ENCODE measurements at regions not wholly inside any gene's neighbourhood (a gene's known extent, or its start where the extent isn't known, plus 50 kb on each side); places are given as distances from the start of the nearest gene placed in this dataset.
"Not testable (repeated sequence)": the region's sequence is repeated elsewhere in the genome, so short reads cannot be mapped to it uniquely, and the experiment has no call there.

DNA sequence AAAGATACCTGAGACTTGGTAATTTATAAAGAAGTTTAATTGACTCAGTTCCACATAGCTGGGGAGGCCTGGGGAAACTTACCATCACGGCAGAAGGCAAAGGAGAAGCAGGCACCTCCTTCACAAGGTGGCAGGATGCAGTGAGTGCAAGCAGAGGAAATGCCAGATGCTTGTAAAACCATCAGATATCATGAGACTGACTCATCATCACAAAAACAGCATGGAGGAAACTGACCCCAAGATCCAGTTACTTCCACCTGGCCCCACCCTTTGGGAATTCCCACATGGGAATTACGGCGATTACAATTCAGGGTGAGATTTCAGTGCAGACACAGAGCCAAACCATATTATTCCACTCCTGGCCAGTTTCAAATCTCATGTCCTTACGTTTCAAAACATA is 514.7 kb upstream of the SPANXN1 start:
- intact Hi-C loops (cut with DNase I), result no loop called here
- Histone ChIP-seq H3K27me3 (ENCODE audit: insufficient read depth in 3 of 3, low read length in 2 of 3) (no peaks in the 10 kb centered on the region), H3K36me3 (ENCODE audit: insufficient read depth in 1 of 2, low read depth in 1 of 2) (no peaks in the 10 kb centered on the region), H3K27ac (no peak overlapping the region), H3K9me3 (no peaks in the 10 kb centered on the region), H3K4me3 (no peak overlapping the region), H3K4me1 (no peaks in the 10 kb centered on the region)
- ATAC-seq (no peak), DNase-seq (no peak)
- TF ChIP-seq, protein P1, sequence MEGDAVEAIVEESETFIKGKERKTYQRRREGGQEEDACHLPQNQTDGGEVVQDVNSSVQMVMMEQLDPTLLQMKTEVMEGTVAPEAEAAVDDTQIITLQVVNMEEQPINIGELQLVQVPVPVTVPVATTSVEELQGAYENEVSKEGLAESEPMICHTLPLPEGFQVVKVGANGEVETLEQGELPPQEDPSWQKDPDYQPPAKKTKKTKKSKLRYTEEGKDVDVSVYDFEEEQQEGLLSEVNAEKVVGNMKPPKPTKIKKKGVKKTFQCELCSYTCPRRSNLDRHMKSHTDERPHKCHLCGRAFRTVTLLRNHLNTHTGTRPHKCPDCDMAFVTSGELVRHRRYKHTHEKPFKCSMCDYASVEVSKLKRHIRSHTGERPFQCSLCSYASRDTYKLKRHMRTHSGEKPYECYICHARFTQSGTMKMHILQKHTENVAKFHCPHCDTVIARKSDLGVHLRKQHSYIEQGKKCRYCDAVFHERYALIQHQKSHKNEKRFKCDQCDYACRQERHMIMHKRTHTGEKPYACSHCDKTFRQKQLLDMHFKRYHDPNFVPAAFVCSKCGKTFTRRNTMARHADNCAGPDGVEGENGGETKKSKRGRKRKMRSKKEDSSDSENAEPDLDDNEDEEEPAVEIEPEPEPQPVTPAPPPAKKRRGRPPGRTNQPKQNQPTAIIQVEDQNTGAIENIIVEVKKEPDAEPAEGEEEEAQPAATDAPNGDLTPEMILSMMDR (IDR thresholded peaks at IDR 0.05), result no peak
- WGBS, 3 donors, result 51 to 65% (median 55%) methylated on average over 4 of the region's 4 CpGs

DNA sequence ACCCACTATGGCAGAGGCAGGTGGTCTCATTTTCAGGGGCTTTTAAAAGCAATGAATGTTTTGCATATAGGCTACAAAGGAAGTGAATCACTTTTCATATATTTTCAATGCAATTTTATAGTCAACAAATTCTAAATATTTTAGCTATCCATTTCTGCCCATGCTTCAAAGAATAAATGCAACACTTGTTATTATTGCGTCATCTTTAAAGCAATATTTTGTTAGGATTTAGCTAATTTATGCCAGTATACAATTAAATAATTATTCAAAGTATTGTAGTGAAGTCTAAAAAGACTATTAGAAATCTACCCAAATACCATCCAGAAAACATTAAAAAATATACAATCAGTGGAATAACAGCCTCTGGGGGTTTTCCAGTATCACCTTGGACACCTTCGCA is 509.1 kb upstream of the SPANXN1 start:
- Histone ChIP-seq H3K36me3 (ENCODE audit: insufficient read depth in 1 of 2, low read depth in 1 of 2) (no peaks in the 10 kb centered on the region), H3K4me1 (no peaks in the 10 kb centered on the region), H3K9me3 (no peaks in the 10 kb centered on the region), H3K27ac (no peak overlapping the region), H3K4me3 (no peak overlapping the region), H3K27me3 (ENCODE audit: insufficient read depth in 3 of 3, low read length in 2 of 3) (no peaks in the 10 kb centered on the region)
- ATAC-seq (no peak), DNase-seq (no peak)
- WGBS, 3 donors, result 86 to 89% (median 87%) methylated on average over 2 of the region's 2 CpGs
- intact Hi-C loops (cut with DNase I), result no loop called here
- TF ChIP-seq, protein P1 (IDR thresholded peaks at IDR 0.05), result no peak

DNA sequence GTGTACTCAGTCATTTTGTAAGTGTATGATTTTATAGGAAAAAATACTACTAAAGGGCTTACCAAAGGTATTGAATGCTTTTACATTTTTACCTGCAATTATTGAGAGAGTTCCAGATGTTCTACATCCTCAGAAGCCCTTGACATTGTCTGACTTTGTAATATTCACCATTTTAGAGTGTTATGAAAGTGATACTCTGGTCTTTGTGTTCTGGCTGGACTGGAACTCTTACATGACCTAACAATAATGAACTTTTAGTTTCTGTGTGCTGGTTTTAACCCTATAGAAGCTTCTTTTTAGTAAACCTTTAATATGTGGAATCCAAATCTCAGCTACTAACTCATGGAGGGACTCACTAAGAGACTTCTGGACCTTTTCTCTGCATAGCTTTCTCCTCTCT is 478.8 kb upstream of the SPANXN1 start:
- Histone ChIP-seq H3K4me3 (no peak overlapping the region), H3K9me3 (no peaks in the 10 kb centered on the region), H3K36me3 (ENCODE audit: insufficient read depth in 1 of 2, low read depth in 1 of 2) (no peaks in the 10 kb centered on the region), H3K4me1 (no peaks in the 10 kb centered on the region), H3K27ac (no peak overlapping the region), H3K27me3 (ENCODE audit: insufficient read depth in 3 of 3, low read length in 2 of 3) (no peaks in the 10 kb centered on the region)
- intact Hi-C loops (cut with DNase I), result no loop called here
- DNase-seq (no peak), ATAC-seq (no peak)
- TF ChIP-seq, protein P1 (IDR thresholded peaks at IDR 0.05), result no peak

DNA sequence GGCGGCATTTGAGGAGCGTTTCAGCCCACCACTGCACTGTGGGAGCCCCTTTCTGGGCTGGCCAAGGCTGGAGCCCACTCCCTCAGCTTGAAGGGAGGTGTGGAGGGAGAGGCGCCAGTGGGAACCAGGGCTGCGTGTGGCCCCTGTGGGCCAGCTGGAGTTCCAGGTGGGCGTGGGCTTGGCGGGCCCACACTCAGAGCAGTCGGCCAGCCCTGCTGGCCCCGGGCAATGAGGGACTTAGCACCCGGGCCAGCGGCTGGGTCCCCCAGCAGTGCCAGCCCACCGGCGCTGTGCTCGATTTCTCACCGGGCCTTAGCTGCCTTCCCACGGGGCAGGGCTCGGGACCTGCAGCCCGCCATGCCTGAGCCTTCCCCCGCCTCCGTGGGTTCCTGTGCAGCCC is 463.8 kb upstream of the SPANXN1 start:
- H3K27ac ChIP-seq; intact Hi-C loops (cut with DNase I); DNase-seq; H3K36me3 ChIP-seq (ENCODE audit: insufficient read depth in 1 of 2, low read depth in 1 of 2); H3K4me1 ChIP-seq; ATAC-seq; H3K9me3 ChIP-seq; H3K27me3 ChIP-seq (ENCODE audit: insufficient read depth in 3 of 3, low read length in 2 of 3); H3K4me3 ChIP-seq: not testable (repeated sequence)
- 87 to 99% (median 93%) methylated on average over 9 to 19 of the region's 19 CpGs for WGBS, 3 donors

DNA sequence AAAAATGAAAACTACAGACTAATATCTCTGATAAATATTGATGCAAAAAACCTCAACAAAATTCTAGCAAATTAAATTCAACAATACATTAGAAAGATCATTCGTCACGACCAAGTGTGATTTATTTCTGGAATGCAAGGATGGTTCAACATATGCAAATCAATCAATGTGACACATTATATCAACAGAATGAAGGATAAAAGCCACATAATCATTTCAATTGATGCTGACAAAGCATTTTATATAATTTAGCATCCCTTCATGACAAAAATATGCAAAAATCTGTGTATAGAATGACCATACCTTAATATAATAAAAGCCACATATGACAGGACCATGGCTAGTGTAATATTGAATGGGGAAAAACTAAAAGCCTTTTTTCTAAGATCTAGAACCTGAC is 457.2 kb upstream of the SPANXN1 start:
- no peaks in the 10 kb centered on the region for H3K27me3 ChIP-seq (ENCODE audit: insufficient read depth in 3 of 3, low read length in 2 of 3)
- intact Hi-C loops (cut with DNase I), result no loop called here
- 85 to 93% (median 86%) methylated on average over 2 of the region's 2 CpGs for WGBS, 3 donors
- no peaks in the 10 kb centered on the region for H3K4me1 ChIP-seq
- DNase-seq, result no peak
- peaks cover 8% of the 10 kb centered on the region for H3K9me3 ChIP-seq
- no peaks in the 10 kb centered on the region for H3K36me3 ChIP-seq (ENCODE audit: insufficient read depth in 1 of 2, low read depth in 1 of 2)
- no peak overlapping the region for H3K4me3 ChIP-seq
- no peak overlapping the region for H3K27ac ChIP-seq
- no peak for ATAC-seq
- TF ChIP-seq, protein P1 (IDR thresholded peaks at IDR 0.05), result no peak

Data from psoas muscle (tissue), 7 donors.